Spleen (tissue), 7 donors: ENCODE measurements at regions not wholly inside any gene's neighbourhood (a gene's known extent, or its start where the extent isn't known, plus 50 kb on each side); places are given as distances from the start of the nearest gene placed in this dataset.

Source experiments
- CTCF ChIP-seq, 11 experiments: fragments of 200-600 bp in 7 of 11; fragments of 450-650 bp in 4 of 11; sonication (generic) in 4 of 11; IDR thresholded peaks in 8 of 11; conservative IDR thresholded peaks in 3 of 11; 1 replicate in 7 of 11; 2 replicates in 4 of 11; pipeline versions ENCODE4 v1.4.0 to v1.8.0; 2016 to 2021; ENCODE audit warnings: antibody characterized with exemption in 11 of 11, inconsistent platforms in 4 of 11, mild to moderate bottlenecking in 1 of 11
- POLR2A ChIP-seq, 3 donors: fragments of 450-650 bp; IDR thresholded peaks; one replicate each; pipeline ENCODE4 v1.5.1; 2017; ENCODE audit warnings: antibody characterized with exemption in 3 of 3, mild to moderate bottlenecking in 1 of 3
- donor health status: DM: no; HTN: no; CAD: no; lungs with moderate emphysema.
- donor health status: DM: no; HTN: no; CAD: no.
- donor health status: DM: no; HTN: no; CAD: no.

GRCh38 chr13:105638426-105638825, 897.0 kb downstream of the EFNB2 start:
- TF ChIP-seq CTCF (IDR thresholded peaks at IDR 0.05 in 8 of 11, conservative IDR thresholded peaks at IDR 0.05 in 3 of 11) (no peak), POLR2A (IDR thresholded peaks at IDR 0.05) (no peak)
